Activated T-helper 2 cell treated with anti-CD3 and anti-CD28 coated beads, Interferon-gamma antibody, Interleukin-2, Interleukin-4, amounts not matched to agents 10 μg/mL and 5 μg/mL and 100 μg/mL, durations not matched to agents 14 hours and 24 hours and 36 hours (primary cell): ENCODE measurements at regions not wholly inside any gene's neighbourhood (a gene's known extent, or its start where the extent isn't known, plus 50 kb on each side); places are given as distances from the start of the nearest gene placed in this dataset.
"Not testable (repeated sequence)": the region's sequence is repeated elsewhere in the genome, so short reads cannot be mapped to it uniquely, and the experiment has no call there.

ENCODE experiments used
- DNase-seq: peaks from one replicate; pipeline ENCODE4 v3.0.0; 2021; ENCODE audit warnings: low spot score
- H3K27ac Mint-ChIP-seq: one replicate; pipeline ENCODE4 v1.8.0; 2021; ENCODE audit warnings: mixed read lengths
- H3K27me3 Mint-ChIP-seq: one replicate; pipeline ENCODE4 v1.8.0; 2021; ENCODE audit warnings: low read depth, mixed read lengths
- H3K36me3 Mint-ChIP-seq: one replicate; pipeline ENCODE4 v1.8.0; 2021; ENCODE audit warnings: low read depth, mixed read lengths
- H3K4me1 Mint-ChIP-seq: one replicate; pipeline ENCODE4 v1.8.0; 2021; ENCODE audit warnings: low read depth, mixed read lengths
- H3K4me3 Mint-ChIP-seq: one replicate; pipeline ENCODE4 v1.8.0; 2021; ENCODE audit warnings: low read depth, mild to moderate bottlenecking, moderate library complexity, mixed read lengths
- H3K9me3 Mint-ChIP-seq: one replicate; pipeline ENCODE4 v1.8.0; 2021; ENCODE audit warnings: mixed read lengths
- intact Hi-C: fragments of 100-400 bp; cut with micrococcal nuclease; formaldehyde crosslinking; loops from one replicate; pipeline ENCODE4 v1.15.1; 2023

DNA sequence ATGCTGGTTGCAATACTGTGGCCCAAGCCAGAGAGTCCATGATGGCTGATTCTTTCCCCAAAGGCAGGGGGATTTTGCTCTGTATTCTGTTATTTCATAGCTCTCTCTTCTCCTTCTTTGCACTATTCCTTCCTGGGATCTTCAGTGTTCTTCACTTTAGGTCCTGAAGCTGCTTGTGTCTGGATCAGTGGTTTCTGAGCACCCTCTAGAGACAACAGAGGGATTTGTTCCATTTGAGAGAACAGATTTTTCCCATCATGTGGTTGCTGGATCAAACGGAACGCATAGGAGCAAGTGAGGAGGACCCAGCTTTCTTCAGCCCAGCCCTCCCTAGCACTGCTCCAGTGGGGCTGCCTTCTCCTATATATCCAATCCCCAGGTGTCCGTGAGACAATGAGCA lies 68.7 kb upstream of the SYN3 start:
- intact Hi-C loops = no loop called here
- H3K36me3 Mint-ChIP-seq = no peaks in the 10 kb centered on the region
- no peaks in the 10 kb centered on the region for H3K27me3 Mint-ChIP-seq
- peaks cover 3% of the 10 kb centered on the region for H3K9me3 Mint-ChIP-seq
- H3K4me1 Mint-ChIP-seq = no peaks in the 10 kb centered on the region
- H3K4me3 Mint-ChIP-seq = no peak overlapping the region
- DNase-seq = no peak
- H3K27ac Mint-ChIP-seq = no peak overlapping the region

DNA sequence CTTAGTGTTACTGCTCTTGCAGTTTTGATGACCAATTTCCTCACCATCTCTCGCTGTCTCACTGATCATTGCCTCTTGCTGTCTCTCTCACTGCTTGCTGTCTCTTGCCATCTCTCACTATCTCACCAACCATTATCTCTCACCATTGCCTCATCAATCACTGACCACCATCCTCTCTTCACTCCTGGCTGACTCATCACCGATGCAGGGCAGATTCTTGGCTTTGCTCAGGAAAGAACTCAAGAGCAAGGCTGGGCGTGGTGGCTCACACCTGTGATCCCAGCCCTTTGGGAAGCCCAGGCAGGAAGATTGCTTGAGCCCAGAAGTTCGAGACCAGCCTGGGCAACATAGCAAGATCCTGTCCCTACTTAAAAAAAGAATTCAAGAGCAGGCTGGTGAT lies 66.3 kb upstream of the SYN3 start:
- Mint-ChIP-seq H3K36me3 (no peaks in the 10 kb centered on the region), H3K27ac (no peak overlapping the region), H3K27me3 (no peaks in the 10 kb centered on the region), H3K4me3 (no peak overlapping the region), H3K4me1 (no peaks in the 10 kb centered on the region), H3K9me3 (peaks cover 3% of the 10 kb centered on the region)
- no peak for DNase-seq
- intact Hi-C loops = no loop called here

DNA sequence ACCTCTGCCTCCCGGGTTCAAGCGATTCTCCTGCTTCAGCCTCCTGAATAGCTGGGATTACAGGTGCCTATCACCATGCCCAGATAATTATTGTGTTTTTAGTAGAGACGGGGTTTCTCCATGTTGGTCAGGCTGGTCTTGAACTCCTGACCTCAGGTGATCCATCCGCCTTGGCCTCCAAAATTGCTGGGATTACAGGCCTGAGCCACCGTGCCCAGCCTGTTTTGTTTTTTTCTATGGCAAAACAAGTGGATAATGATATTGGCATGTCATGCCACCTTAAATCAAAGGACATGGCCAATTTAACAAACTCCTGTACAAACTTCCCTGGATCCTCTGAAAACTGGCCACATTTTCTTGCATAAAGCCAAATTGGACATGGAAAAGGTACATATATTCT lies 64.3 kb upstream of the SYN3 start:
- H3K36me3 Mint-ChIP-seq, H3K4me3 Mint-ChIP-seq, intact Hi-C loops, H3K27me3 Mint-ChIP-seq, DNase-seq, H3K27ac Mint-ChIP-seq, H3K9me3 Mint-ChIP-seq, H3K4me1 Mint-ChIP-seq: not testable (repeated sequence)

DNA sequence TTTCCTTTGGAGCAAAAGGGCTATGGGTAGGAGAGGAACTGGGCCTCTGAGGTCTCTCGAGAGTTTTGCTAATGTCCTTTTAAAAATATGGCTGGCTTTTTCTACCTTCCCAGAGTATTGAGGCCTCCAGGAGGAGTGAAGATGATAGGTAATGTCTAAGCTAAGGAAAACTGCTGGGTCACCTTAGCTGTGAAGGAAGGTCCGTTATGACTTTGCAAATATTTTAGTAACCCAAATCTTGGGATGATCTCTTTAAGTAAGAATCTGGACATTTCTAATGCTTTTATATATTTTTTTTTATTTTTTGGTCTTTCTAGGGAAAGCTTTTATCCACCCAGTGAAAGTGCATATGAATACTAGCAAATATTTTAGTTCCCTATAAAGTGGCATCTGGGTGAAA lies 60.9 kb upstream of the SYN3 start:
- Mint-ChIP-seq H3K27me3 (no peaks in the 10 kb centered on the region), H3K4me1 (peaks cover 4% of the 10 kb centered on the region), H3K36me3 (no peaks in the 10 kb centered on the region), H3K27ac (no peak overlapping the region), H3K9me3 (peaks cover 3% of the 10 kb centered on the region), H3K4me3 (no peak overlapping the region)
- no peak for DNase-seq
- intact Hi-C loops = no loop called here

DNA sequence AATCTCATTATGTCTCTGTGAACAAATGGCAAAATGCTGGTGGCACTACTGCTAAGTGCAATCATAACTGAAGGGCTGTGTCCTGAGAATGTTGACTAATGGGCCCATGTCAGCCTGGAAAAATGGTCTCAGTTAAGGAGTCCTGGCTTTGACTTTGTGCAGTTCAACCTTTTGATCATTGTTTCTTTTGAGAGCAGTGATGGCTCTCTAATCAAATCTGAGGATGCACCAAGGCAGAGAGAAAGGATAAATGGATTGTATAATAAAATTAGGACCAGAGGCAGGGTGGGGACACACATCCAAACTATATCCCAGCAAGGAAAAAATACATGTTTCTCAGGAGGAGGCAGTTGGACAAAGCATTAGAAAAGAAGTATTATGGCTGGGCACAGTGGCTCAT lies 59.6 kb upstream of the SYN3 start:
- Mint-ChIP-seq H3K4me3 (no peak overlapping the region), H3K4me1 (peaks cover 4% of the 10 kb centered on the region)
- intact Hi-C loops = no loop called here

DNA sequence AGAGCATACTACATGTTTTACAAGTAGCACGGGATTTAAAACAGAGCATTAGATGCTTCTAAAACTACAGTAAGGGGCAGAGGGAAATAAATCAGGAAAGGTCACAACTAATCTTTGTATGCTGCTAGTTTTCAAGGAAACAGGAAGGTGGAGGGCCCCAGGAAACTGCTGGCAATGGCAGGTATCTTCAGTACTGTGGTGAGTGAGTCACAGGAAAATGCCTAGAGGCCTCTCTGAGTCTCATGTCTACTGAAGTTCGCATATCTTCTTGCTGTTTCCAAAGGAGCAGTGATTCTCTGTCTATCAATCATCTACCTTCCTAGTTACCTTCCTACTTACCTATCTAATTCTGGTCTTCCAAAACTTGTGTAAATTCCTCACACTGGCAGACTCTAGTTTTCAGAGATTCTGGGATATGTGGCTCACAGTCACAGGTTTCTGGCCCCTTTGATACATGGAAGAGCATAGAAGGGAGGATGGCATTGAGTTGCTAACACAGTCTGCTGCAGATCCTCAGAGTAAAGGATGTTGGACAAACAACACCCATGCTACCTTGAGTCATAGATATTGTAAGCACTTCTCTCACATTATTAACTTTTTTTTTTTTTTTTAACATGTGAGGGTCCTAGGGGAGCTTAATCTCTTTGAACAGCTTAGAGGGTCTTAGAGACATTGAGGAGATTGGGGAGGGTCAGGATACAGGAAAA lies 58.8 kb upstream of the SYN3 start:
- H3K36me3 Mint-ChIP-seq = no peaks in the 10 kb centered on the region
- H3K9me3 Mint-ChIP-seq = no peaks in the 10 kb centered on the region
- no peak for DNase-seq
- intact Hi-C loops = no loop called here
- peaks cover 4% of the 10 kb centered on the region for H3K4me1 Mint-ChIP-seq
- no peaks in the 10 kb centered on the region for H3K27me3 Mint-ChIP-seq
- H3K27ac Mint-ChIP-seq = no peak overlapping the region
- no peak overlapping the region for H3K4me3 Mint-ChIP-seq

More for the DNA sequence above, 59.6 kb upstream of the SYN3 start:
- no peaks in the 10 kb centered on the region for H3K27me3 Mint-ChIP-seq
- H3K36me3 Mint-ChIP-seq = no peaks in the 10 kb centered on the region
- no peaks in the 10 kb centered on the region for H3K9me3 Mint-ChIP-seq
- no peak overlapping the region for H3K27ac Mint-ChIP-seq
- no peak for DNase-seq

DNA sequence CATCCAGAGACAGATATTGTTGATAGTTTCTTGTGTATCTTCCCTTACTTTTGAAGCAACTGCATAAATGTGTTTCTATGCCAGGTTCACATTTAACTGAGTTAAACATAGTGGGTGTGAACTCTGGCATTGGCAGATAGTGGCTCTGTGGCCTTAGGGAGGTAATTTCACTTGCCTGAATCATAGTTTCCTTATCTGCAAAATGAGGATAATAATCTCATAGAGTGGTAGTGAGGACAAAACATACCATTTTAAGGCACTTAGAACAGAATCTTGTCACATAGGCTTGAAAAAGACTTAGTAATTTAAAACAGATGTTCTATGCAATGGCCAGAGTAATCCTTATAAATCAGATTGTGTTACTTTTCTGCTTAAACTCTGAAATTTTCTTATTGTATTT lies 56.4 kb upstream of the SYN3 start:
- H3K27ac Mint-ChIP-seq = no peak overlapping the region
- H3K4me3 Mint-ChIP-seq = no peak overlapping the region
- intact Hi-C loops = no loop called here
- H3K4me1 Mint-ChIP-seq = peaks cover 4% of the 10 kb centered on the region
- H3K27me3 Mint-ChIP-seq = no peaks in the 10 kb centered on the region
- no peaks in the 10 kb centered on the region for H3K9me3 Mint-ChIP-seq
- H3K36me3 Mint-ChIP-seq = no peaks in the 10 kb centered on the region
- no peak for DNase-seq

DNA sequence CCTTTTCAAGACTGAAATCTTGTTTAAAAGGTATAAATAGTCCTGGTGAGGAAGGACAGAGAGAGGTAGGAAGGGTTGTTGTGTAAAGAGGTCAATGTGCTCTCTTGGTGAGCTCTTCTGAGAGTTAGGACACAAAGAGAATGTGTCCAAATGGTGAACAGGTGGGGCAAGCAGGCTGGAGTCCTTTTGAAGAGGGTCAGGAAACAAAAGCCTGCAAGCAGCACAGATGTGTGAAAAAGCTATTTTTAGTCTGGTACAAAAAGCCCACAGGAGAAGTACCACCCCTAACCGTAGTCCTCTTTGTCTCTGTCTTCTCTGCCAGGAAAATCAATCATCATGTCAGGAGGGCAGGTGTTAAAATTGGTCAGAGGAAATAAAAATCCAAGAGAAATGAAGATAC lies 54.4 kb upstream of the SYN3 start:
- H3K9me3 Mint-ChIP-seq = no peaks in the 10 kb centered on the region
- no peaks in the 10 kb centered on the region for H3K36me3 Mint-ChIP-seq
- H3K27ac Mint-ChIP-seq = no peak overlapping the region
- no peaks in the 10 kb centered on the region for H3K27me3 Mint-ChIP-seq
- intact Hi-C loops = no loop called here
- no peak overlapping the region for H3K4me3 Mint-ChIP-seq
- peaks cover 4% of the 10 kb centered on the region for H3K4me1 Mint-ChIP-seq
- DNase-seq = no peak

DNA sequence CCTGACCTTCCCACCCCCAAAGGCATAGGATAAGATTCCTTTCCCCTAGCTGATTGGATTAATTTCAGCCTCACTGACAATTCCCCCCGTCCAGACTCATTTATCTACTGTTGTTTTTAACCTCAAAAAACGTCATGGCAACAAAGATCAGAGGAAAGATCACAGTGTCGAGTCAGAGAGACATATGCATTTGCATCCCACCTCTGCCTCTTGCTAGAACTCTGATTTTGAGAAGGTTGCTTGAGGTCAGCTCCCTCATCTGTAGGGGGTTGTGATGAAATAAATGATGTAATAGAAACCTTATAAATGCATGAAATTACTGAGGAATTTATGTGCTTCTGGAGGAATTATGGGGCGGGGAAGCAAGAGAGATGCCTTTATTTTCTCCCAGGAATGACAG lies 53.3 kb upstream of the SYN3 start:
- Mint-ChIP-seq H3K27me3 (no peaks in the 10 kb centered on the region), H3K4me1 (no peaks in the 10 kb centered on the region), H3K27ac (no peak overlapping the region), H3K4me3 (no peak overlapping the region), H3K36me3 (no peaks in the 10 kb centered on the region), H3K9me3 (no peaks in the 10 kb centered on the region)
- no peak for DNase-seq
- intact Hi-C loops = no loop called here

DNA sequence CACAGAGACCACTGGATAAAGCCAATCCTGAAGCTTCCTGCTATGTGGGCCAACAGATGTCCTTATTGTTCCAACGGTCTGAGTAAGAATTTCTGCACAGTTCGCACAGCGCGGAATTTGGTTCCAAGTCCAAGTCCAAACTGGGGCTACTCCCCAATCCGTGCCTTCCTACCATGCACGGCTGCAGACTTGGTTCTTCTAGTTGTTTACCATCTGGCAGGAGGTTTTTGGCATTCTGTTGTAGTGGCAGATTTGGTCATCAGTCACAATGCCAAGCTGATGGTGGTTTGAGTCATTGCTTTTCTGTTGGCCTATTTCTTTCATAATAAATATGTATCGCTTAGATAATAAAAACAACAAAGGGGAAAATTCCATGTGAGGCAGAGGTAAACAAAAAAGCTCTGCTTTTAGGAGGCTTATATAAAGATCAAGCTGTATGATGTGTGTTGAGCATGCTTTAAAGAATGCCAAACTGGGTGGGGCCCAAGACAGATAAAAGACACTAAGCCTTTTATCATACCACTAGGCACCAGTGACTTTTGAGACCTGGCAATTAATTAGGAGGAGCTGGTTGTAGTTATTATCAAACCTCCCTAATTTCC lies 52.5 kb upstream of the SYN3 start:
- no peaks in the 10 kb centered on the region for H3K27me3 Mint-ChIP-seq
- intact Hi-C loops = no loop called here
- H3K4me1 Mint-ChIP-seq = no peaks in the 10 kb centered on the region
- no peak for DNase-seq
- H3K9me3 Mint-ChIP-seq = no peaks in the 10 kb centered on the region
- no peak overlapping the region for H3K27ac Mint-ChIP-seq
- H3K36me3 Mint-ChIP-seq = no peaks in the 10 kb centered on the region
- no peak overlapping the region for H3K4me3 Mint-ChIP-seq

DNA sequence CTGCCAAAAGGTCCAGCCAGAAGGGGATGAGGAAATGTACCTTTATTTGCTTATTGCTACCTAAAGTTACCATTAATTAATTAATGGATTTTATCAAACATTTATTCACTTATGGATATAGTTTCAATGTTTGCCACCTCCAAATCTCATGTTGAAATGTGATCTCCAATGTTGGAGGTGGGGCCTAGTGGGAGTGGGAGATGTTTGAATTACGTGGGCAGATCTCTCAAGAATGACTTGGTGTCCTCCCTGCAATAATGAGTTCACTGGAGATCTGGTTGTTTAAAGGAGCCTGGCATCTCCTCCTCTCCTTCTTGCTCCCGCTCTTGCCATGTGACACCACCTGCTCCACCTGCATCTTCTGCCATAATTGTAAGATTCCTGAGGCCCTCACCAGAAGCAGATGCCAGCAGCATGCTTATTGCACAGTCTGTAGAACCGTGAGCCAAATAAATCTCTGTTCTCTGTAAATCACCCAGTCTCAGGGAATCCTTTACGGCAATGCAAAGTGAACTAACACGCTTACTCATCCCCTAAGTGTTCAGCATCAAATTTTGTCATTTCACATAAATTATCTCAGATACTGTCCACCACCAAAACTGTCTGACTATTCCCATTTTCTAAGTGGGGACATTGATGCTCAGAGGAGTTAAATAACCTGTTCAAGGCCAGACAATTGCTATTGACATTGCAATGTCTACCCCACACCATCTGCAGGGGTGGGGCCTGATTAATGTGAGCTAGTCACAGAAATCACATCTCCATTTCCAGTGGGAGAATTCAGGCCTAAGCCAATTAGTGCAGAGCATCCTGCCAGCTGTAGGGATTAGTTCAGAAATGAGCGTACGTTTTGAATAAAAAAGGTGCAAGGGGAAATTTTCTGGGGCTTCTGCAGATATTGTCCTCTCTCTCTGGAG lies 51.6 kb upstream of the SYN3 start:
- no peak overlapping the region for H3K4me3 Mint-ChIP-seq
- DNase-seq = no peak
- no peaks in the 10 kb centered on the region for H3K4me1 Mint-ChIP-seq
- H3K9me3 Mint-ChIP-seq = no peaks in the 10 kb centered on the region
- no peaks in the 10 kb centered on the region for H3K27me3 Mint-ChIP-seq
- intact Hi-C loops = no loop called here
- H3K36me3 Mint-ChIP-seq = no peaks in the 10 kb centered on the region
- no peak overlapping the region for H3K27ac Mint-ChIP-seq

DNA sequence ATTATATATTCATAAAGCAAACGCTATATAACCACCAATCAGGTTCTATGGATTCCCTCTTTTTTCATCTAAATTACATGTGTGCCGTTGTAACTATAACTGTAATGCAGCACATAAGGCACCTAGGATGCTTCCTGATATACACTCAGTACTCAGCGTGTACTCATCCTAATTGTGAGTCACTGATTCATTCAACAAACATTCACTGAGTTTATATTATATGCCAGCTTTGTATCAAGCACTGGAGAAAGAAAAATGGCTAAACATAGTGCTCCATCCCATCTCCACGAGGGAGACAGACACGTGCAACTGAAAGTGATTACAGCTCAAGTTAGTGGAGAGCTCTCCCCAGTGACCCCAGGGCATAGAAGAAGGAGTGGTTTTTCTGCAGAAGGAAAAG lies 49.9 kb upstream of the SYN3 start:
- Mint-ChIP-seq H3K27ac (no peak overlapping the region), H3K36me3 (no peaks in the 10 kb centered on the region), H3K4me1 (no peaks in the 10 kb centered on the region)

More for the DNA sequence above, 49.9 kb upstream of the SYN3 start:
- DNase-seq = no peak
- intact Hi-C loops = no loop called here
- H3K27me3 Mint-ChIP-seq = no peaks in the 10 kb centered on the region
- H3K9me3 Mint-ChIP-seq = peaks cover 14% of the 10 kb centered on the region
- H3K4me3 Mint-ChIP-seq = no peak overlapping the region
